ENCODE measurements at regions not wholly inside any gene's neighbourhood (a gene's known extent, or its start where the extent isn't known, plus 50 kb on each side); places are given as distances from the start of the nearest gene placed in this dataset.

GRCh38 chr12:93109551-93110203, 180.6 kb upstream of the EEA1 start:
- no peak overlapping the region for H3K27ac ChIP-seq
- no peak for TF ChIP-seq EZH2 (IDR thresholded peaks at IDR 0.05; ENCODE audit: borderline replicate concordance)
- no peak for TF ChIP-seq CTCF (IDR thresholded peaks at IDR 0.05; ENCODE audit: poor library complexity)
- no peak for TF ChIP-seq EZH2phosphoT487 (IDR thresholded peaks at IDR 0.05; ENCODE audit: low read depth, severe bottlenecking, unreplicated experiment)
- peaks cover 22% of the 10 kb centered on the region for H3K4me1 ChIP-seq (ENCODE audit: insufficient read depth)

DNA sequence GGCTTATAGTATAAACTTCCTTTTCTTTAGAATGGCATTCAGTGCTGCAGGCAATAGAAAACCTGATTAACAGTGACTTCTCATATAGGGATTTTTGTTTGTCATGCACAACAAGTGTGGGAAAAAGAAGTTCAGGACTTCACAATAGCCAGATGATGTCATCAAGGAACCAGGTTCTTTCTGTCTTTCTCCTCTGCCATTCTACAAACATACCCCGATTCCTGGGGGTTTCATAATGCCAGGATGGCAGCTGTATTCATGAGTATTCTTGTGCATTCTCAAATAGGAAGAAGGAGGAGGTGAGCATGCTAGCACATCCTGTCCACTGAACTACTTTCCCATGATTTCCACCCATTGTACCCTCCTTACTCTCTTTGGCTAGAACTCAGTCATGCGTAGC, 182.7 kb upstream of the EEA1 start:
- Histone ChIP-seq H3K27me3 (no peaks in the 10 kb centered on the region), H2AFZ (no peak overlapping the region), H3K79me2 (no peaks in the 10 kb centered on the region), H3K4me2 (no peak overlapping the region), H3K4me1 (ENCODE audit: insufficient read depth) (peaks cover 36% of the 10 kb centered on the region), H3K4me3 (no peak overlapping the region), H3K27ac (no peak overlapping the region), H3K36me3 (replicated peaks; ENCODE audit: insufficient read depth, low read depth) (no peaks in the 10 kb centered on the region), H3K9me3 (ENCODE audit: low read depth) (no peaks in the 10 kb centered on the region), H3K9me2 (replicated peaks; ENCODE audit: insufficient read depth) (no peaks in the 10 kb centered on the region), H4K20me1 (ENCODE audit: insufficient read depth, poor library complexity, severe bottlenecking) (no peaks in the 10 kb centered on the region)
- no peak for TF ChIP-seq CTCF (IDR thresholded peaks at IDR 0.05; ENCODE audit: poor library complexity)
- no peak for TF ChIP-seq EZH2 (IDR thresholded peaks at IDR 0.05; ENCODE audit: borderline replicate concordance)
- TF ChIP-seq EZH2phosphoT487 (IDR thresholded peaks at IDR 0.05; ENCODE audit: low read depth, severe bottlenecking, unreplicated experiment) = no peak
- WGBS (ENCODE audit: low lambda C conversion rate, missing lambda C conversion rate) = 98% methylated on average over 2 of the region's 2 CpGs
- no peak for DNase-seq (ENCODE audit: low spot score)

More at GRCh38 chr12:93109551-93110203, 180.6 kb upstream of the EEA1 start:
- Histone ChIP-seq H3K9me3 (ENCODE audit: low read depth) (no peaks in the 10 kb centered on the region), H3K9me2 (replicated peaks; ENCODE audit: insufficient read depth) (no peaks in the 10 kb centered on the region), H3K4me2 (no peak overlapping the region), H3K36me3 (replicated peaks; ENCODE audit: insufficient read depth, low read depth) (no peaks in the 10 kb centered on the region), H4K20me1 (ENCODE audit: insufficient read depth, poor library complexity, severe bottlenecking) (no peaks in the 10 kb centered on the region), H3K79me2 (no peaks in the 10 kb centered on the region), H3K4me3 (no peak overlapping the region), H3K27me3 (no peaks in the 10 kb centered on the region), H2AFZ (no peak overlapping the region)
- 90% methylated on average over 4 of the region's 4 CpGs for WGBS (ENCODE audit: low lambda C conversion rate, missing lambda C conversion rate)
- DNase-seq (ENCODE audit: low spot score) = no peak

DNA sequence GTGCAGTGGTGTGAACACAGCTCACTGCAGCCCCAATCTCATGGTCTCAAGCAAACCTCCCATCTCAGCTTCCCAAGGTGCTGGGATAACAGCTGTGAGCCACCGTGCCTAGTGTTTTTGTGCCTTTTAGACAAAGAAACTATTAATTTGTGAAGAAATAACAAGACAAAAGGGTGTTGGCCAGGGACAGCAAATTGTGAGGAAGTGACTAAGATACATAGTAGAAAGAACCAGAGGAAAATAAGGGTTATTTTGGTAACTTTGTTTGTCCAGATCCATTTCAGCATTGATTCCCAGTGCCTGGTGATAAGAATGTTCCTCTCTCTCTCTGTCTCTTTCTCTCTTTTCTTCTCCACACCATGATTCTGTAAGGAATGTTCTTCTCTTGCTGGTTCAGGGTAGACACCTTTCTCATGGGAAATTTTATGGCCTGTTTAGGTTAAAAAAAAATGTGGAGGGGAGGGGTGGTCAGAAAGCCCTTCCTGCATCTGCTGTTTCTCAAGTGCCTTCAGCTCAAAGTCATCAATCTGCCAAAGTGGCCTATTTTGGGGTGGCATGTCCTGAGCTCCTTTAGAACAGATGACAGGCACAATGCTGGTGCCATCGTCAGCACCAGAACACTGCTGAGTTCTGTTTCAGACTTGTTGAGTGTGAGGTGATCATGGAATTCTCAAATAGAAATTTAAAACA, 184.4 kb upstream of the EEA1 start:
- H3K36me3 ChIP-seq (replicated peaks; ENCODE audit: insufficient read depth, low read depth) = no peaks in the 10 kb centered on the region
- no peaks in the 10 kb centered on the region for H3K9me2 ChIP-seq (replicated peaks; ENCODE audit: insufficient read depth)
- H4K20me1 ChIP-seq (ENCODE audit: insufficient read depth, poor library complexity, severe bottlenecking) = no peaks in the 10 kb centered on the region
- no peak for DNase-seq (ENCODE audit: low spot score)
- no peaks in the 10 kb centered on the region for H3K9me3 ChIP-seq (ENCODE audit: low read depth)
- H2AFZ ChIP-seq = no peak overlapping the region
- no peak for TF ChIP-seq EZH2 (IDR thresholded peaks at IDR 0.05; ENCODE audit: borderline replicate concordance)
- peaks cover 29% of the 10 kb centered on the region for H3K4me1 ChIP-seq (ENCODE audit: insufficient read depth)
- WGBS (ENCODE audit: low lambda C conversion rate, missing lambda C conversion rate) = 44% methylated on average over 2 of the region's 2 CpGs
- H3K27ac ChIP-seq = no peak overlapping the region
- H3K27me3 ChIP-seq = no peaks in the 10 kb centered on the region
- H3K79me2 ChIP-seq = no peaks in the 10 kb centered on the region
- no peak overlapping the region for H3K4me3 ChIP-seq
- no peak overlapping the region for H3K4me2 ChIP-seq

- H3K4me3 ChIP-seq = no peak overlapping the region
- peaks cover 18% of the 10 kb centered on the region for H3K4me1 ChIP-seq (ENCODE audit: insufficient read depth)
- no peak for DNase-seq (ENCODE audit: low spot score)
- TF ChIP-seq EZH2phosphoT487 (IDR thresholded peaks at IDR 0.05; ENCODE audit: low read depth, severe bottlenecking, unreplicated experiment) = no peak
- TF ChIP-seq EZH2 (IDR thresholded peaks at IDR 0.05; ENCODE audit: borderline replicate concordance) = no peak
- no peak for TF ChIP-seq CTCF (IDR thresholded peaks at IDR 0.05; ENCODE audit: poor library complexity)
- H2AFZ ChIP-seq = no peak overlapping the region
- H4K20me1 ChIP-seq (ENCODE audit: insufficient read depth, poor library complexity, severe bottlenecking) = no peaks in the 10 kb centered on the region
- H3K27me3 ChIP-seq = no peaks in the 10 kb centered on the region
- H3K9me2 ChIP-seq (replicated peaks; ENCODE audit: insufficient read depth) = no peaks in the 10 kb centered on the region
- WGBS (ENCODE audit: low lambda C conversion rate, missing lambda C conversion rate) = 52% methylated on average over 6 of the region's 6 CpGs
- H3K9me3 ChIP-seq (ENCODE audit: low read depth) = no peaks in the 10 kb centered on the region
- H3K79me2 ChIP-seq = no peaks in the 10 kb centered on the region
- H3K4me2 ChIP-seq = no peak overlapping the region
- H3K36me3 ChIP-seq (replicated peaks; ENCODE audit: insufficient read depth, low read depth) = no peaks in the 10 kb centered on the region
- H3K27ac ChIP-seq = no peak overlapping the region
These were observed 186.1 kb upstream of the EEA1 start for GRCh38 chr12:93115198-93115601.
